Ishikawa (cell line): ENCODE measurements at regions not wholly inside any gene's neighbourhood (a gene's known extent, or its start where the extent isn't known, plus 50 kb on each side); places are given as distances from the start of the nearest gene placed in this dataset.

Experiments
- CEBPB ChIP-seq: IDR thresholded peaks from 2 replicates; pipeline ENCODE4 v1.6.1; 2012
- CREB1 ChIP-seq: IDR thresholded peaks from 2 replicates; pipeline ENCODE4 v1.6.1; 2012; ENCODE audit warnings: low read depth
- EGR1 ChIP-seq: IDR thresholded peaks from 2 replicates; pipeline ENCODE4 v1.6.1; 2012
- EP300 ChIP-seq: IDR thresholded peaks from 2 replicates; pipeline ENCODE4 v1.6.1; 2012; ENCODE audit warnings: borderline replicate concordance
- FOXM1 ChIP-seq: IDR thresholded peaks from 2 replicates; pipeline ENCODE4 v1.6.1; 2012; ENCODE audit warnings: low read depth, borderline replicate concordance
- MAX ChIP-seq: IDR thresholded peaks from 2 replicates; pipeline ENCODE4 v1.6.1; 2012
- NFIC ChIP-seq: IDR thresholded peaks from 2 replicates; pipeline ENCODE4 v1.6.1; 2012
- RAD21 ChIP-seq: IDR thresholded peaks from 2 replicates; pipeline ENCODE4 v1.6.1; 2012; ENCODE audit warnings: low read depth
- TAF1 ChIP-seq: IDR thresholded peaks from 2 replicates; pipeline ENCODE4 v1.6.1; 2012; ENCODE audit warnings: low read depth, mild to moderate bottlenecking
- TEAD4 ChIP-seq: IDR thresholded peaks from 2 replicates; pipeline ENCODE4 v1.6.1; 2012
- USF1 ChIP-seq: IDR thresholded peaks from 2 replicates; pipeline ENCODE4 v1.6.1; 2012
- YY1 ChIP-seq: IDR thresholded peaks from 2 replicates; pipeline ENCODE4 v1.6.1; 2012; ENCODE audit warnings: low read depth
- ZBTB7A ChIP-seq: IDR thresholded peaks from 2 replicates; pipeline ENCODE4 v1.6.1; 2012; ENCODE audit warnings: low read depth
- TF ChIP-seq, protein P1 (sequence below): IDR thresholded peaks from 2 replicates; pipeline ENCODE4 v1.6.1; 2012; ENCODE audit warnings: low read depth, mild to moderate bottlenecking

DNA sequence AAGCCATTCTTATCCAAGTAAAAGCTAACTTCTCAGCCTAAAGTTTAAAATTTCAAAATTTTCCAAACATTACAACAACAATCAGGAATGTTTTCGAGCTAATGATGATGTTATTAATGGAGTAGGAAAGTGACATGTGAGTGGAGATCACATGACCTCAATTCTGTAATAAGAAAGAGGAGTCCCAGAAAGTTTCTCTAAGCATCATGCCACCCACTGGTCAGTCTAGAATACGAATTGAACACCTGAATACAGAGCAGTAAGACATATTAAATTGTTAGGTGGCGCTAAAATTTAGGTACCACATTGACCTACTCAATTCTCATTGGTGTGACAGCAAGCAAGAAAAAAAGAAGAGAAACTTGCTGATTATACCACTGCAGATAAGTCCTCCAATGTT lies 163.9 kb downstream of the DCLK3 start:
- TF ChIP-seq TAF1, result no peak
- no peak for TF ChIP-seq CEBPB
- no peak for TF ChIP-seq YY1
- TF ChIP-seq ZBTB7A, result no peak
- TF ChIP-seq EP300, result no peak
- TF ChIP-seq, protein P1, sequence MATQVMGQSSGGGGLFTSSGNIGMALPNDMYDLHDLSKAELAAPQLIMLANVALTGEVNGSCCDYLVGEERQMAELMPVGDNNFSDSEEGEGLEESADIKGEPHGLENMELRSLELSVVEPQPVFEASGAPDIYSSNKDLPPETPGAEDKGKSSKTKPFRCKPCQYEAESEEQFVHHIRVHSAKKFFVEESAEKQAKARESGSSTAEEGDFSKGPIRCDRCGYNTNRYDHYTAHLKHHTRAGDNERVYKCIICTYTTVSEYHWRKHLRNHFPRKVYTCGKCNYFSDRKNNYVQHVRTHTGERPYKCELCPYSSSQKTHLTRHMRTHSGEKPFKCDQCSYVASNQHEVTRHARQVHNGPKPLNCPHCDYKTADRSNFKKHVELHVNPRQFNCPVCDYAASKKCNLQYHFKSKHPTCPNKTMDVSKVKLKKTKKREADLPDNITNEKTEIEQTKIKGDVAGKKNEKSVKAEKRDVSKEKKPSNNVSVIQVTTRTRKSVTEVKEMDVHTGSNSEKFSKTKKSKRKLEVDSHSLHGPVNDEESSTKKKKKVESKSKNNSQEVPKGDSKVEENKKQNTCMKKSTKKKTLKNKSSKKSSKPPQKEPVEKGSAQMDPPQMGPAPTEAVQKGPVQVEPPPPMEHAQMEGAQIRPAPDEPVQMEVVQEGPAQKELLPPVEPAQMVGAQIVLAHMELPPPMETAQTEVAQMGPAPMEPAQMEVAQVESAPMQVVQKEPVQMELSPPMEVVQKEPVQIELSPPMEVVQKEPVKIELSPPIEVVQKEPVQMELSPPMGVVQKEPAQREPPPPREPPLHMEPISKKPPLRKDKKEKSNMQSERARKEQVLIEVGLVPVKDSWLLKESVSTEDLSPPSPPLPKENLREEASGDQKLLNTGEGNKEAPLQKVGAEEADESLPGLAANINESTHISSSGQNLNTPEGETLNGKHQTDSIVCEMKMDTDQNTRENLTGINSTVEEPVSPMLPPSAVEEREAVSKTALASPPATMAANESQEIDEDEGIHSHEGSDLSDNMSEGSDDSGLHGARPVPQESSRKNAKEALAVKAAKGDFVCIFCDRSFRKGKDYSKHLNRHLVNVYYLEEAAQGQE, result no peak
- TF ChIP-seq TEAD4, result no peak
- TF ChIP-seq FOXM1, result no peak
- no peak for TF ChIP-seq RAD21
- TF ChIP-seq USF1, result peak; percentile 25; the same call in 1 of the 2 replicates
- no peak for TF ChIP-seq CREB1
- TF ChIP-seq EGR1, result no peak
- TF ChIP-seq MAX, result no peak
- TF ChIP-seq NFIC, result no peak
